H1 (cell line): ENCODE measurements at regions not wholly inside any gene's neighbourhood (a gene's known extent, or its start where the extent isn't known, plus 50 kb on each side); places are given as distances from the start of the nearest gene placed in this dataset.
A peak's percentile ranks its signal among the peaks of the same experiment; 100 is the strongest.

Experiments
- GABPA ChIP-seq: IDR thresholded peaks from 2 replicates; pipeline ENCODE4 v1.6.1; 2011; ENCODE audit warnings: mild to moderate bottlenecking, low read length, moderate library complexity, borderline replicate concordance; ENCODE audit not compliant: insufficient read depth
- RAD21 ChIP-seq, 2 experiments: IDR thresholded peaks in 1 of 2; conservative IDR thresholded peaks in 1 of 2; 2 replicates each; pipeline ENCODE4 v1.6.1; 2011; ENCODE audit warnings: low read depth in 2 of 2, low read length in 2 of 2, improper control_type of control experiment in 1 of 2, inconsistent platforms in 1 of 2, mild to moderate bottlenecking in 1 of 2, moderate library complexity in 1 of 2
- SIX5 ChIP-seq: IDR thresholded peaks from 2 replicates; pipeline ENCODE4 v1.6.1; 2011; ENCODE audit warnings: mild to moderate bottlenecking, low read depth, low read length
- USF2 ChIP-seq: IDR thresholded peaks from 2 replicates; pipeline ENCODE4 v1.6.1; 2011; ENCODE audit warnings: low read length, improper control_type of control experiment

- TF ChIP-seq RAD21 (IDR thresholded peaks at IDR 0.05 in 1 of 2, conservative IDR thresholded peaks at IDR 0.05 in 1 of 2; ENCODE audit: low read depth in 2 of 2, low read length in 2 of 2): peak; percentile 8 to 24; a peak in 3 of 4 replicates
- TF ChIP-seq SIX5: no peak
- no peak; the same call in 1 of the 2 replicates for TF ChIP-seq GABPA
- no peak for TF ChIP-seq USF2
These were observed 296.6 kb downstream of the OMA1 start (continued) for GRCh38 chr1:58249737-58250586.
